A673 (cell line): ENCODE measurements at regions not wholly inside any gene's neighbourhood (a gene's known extent, or its start where the extent isn't known, plus 50 kb on each side); places are given as distances from the start of the nearest gene placed in this dataset.

ENCODE experiments used
- EZH2 ChIP-seq: fragments of 200-600 bp; sonication (generic); IDR thresholded peaks from 2 replicates; pipeline ENCODE4 v1.6.1; 2017; ENCODE audit warnings: borderline replicate concordance, low read depth, mild to moderate bottlenecking, mixed read lengths, antibody characterized with exemption, low read length; ENCODE audit not compliant: poor library complexity, severe bottlenecking
- TF ChIP-seq, protein P1 (sequence below): fragments of 300-800, 200-600 bp; sonication (generic); conservative IDR thresholded peaks from 2 replicates; pipeline ENCODE4 v1.5.1; 2017; ENCODE audit warnings: low read depth, mild to moderate bottlenecking, antibody characterized with exemption, low read length, moderate library complexity, mixed read lengths

DNA sequence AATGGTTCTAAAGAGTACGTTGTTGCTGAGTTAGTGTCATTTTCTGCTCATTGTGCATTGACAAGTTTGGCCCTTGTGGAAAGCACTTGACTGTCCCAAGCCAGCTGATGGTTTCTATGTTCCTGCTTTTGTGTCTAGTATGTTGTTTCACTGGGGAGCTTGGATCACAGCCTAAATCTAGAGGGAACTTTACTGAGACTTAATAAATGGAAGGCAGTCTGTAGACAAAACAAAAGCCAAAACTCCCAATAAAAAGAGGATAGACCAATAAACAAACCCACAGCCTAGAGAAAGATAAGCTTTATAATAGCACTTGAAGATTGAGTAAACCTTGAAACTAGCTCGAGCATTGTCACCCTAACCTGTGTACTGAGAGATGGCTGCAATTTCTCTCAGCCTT, 196.8 kb downstream of the ADRA2A start:
- TF ChIP-seq, protein P1, sequence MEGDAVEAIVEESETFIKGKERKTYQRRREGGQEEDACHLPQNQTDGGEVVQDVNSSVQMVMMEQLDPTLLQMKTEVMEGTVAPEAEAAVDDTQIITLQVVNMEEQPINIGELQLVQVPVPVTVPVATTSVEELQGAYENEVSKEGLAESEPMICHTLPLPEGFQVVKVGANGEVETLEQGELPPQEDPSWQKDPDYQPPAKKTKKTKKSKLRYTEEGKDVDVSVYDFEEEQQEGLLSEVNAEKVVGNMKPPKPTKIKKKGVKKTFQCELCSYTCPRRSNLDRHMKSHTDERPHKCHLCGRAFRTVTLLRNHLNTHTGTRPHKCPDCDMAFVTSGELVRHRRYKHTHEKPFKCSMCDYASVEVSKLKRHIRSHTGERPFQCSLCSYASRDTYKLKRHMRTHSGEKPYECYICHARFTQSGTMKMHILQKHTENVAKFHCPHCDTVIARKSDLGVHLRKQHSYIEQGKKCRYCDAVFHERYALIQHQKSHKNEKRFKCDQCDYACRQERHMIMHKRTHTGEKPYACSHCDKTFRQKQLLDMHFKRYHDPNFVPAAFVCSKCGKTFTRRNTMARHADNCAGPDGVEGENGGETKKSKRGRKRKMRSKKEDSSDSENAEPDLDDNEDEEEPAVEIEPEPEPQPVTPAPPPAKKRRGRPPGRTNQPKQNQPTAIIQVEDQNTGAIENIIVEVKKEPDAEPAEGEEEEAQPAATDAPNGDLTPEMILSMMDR: no peak
- TF ChIP-seq EZH2: no peak
